Prostate gland (tissue), 2 donors: ENCODE measurements at regions not wholly inside any gene's neighbourhood (a gene's known extent, or its start where the extent isn't known, plus 50 kb on each side); places are given as distances from the start of the nearest gene placed in this dataset.

Experiments used
- DNase-seq: peaks from one replicate; pipeline ENCODE4 v3.0.0-alpha.2; 2019; ENCODE audit warnings: low spot score
- H3K27ac ChIP-seq, 2 donors: fragments of 200-600 bp; sonication (generic); 2 replicates each; pipeline ENCODE4 v1.5.1; 2017 to 2019
- H3K27me3 ChIP-seq: fragments of 200-600 bp; sonication (generic); replicated peaks from 2 replicates; pipeline ENCODE4 v1.5.1; 2019; ENCODE audit not compliant: insufficient read depth
- H3K36me3 ChIP-seq, 2 donors: fragments of 200-600 bp; sonication (generic); 1 replicate in 1 of 2; 2 replicates in 1 of 2; pipeline versions ENCODE4 v1.5.1 to v1.8.1; 2017 to 2019
- H3K4me1 ChIP-seq: fragments of 200-600 bp; sonication (generic); replicated peaks from 2 replicates; pipeline ENCODE4 v1.5.1; 2019
- H3K4me3 ChIP-seq, 2 donors: fragments of 200-600 bp; sonication (generic); 2 replicates each; pipeline ENCODE4 v1.5.1; 2017 to 2019
- H3K9me3 ChIP-seq: fragments of 200-600 bp; sonication (generic); 2 replicates; pipeline ENCODE4 v1.5.1; 2017
- CTCF ChIP-seq, 4 experiments: fragments of 200-600 bp in 2 of 4; fragments of 450-650 bp in 2 of 4; sonication (generic) in 2 of 4; IDR thresholded peaks; 1 replicate in 3 of 4; 2 replicates in 1 of 4; pipeline ENCODE4 v1.5.1; 2016 to 2019; ENCODE audit warnings: antibody characterized with exemption in 4 of 4, mild to moderate bottlenecking in 2 of 4, moderate library complexity in 2 of 4
- POLR2A ChIP-seq: fragments of 450-650 bp; IDR thresholded peaks from one replicate; pipeline ENCODE4 v1.6.1; 2016; ENCODE audit warnings: antibody characterized with exemption, mild to moderate bottlenecking
- POLR2AphosphoS5 ChIP-seq: sonication (generic); formaldehyde crosslinking; IDR thresholded peaks from one replicate; pipeline ENCODE4 v1.6.1; 2017; ENCODE audit warnings: antibody characterized with exemption
- WGBS: methylation state at CpG from one replicate; pipeline ENCODE4 v1.1.5; 2018; 5-methylcytosine and 5-hydroxymethylcytosine counted together
- intact Hi-C: fragments of 100-400 bp; cut with DNase I; formaldehyde crosslinking; loops from one replicate; pipeline ENCODE4 v1.14.2; 2022

GRCh38 chr13:48892688-48893075 is 83.0 kb upstream of the FNDC3A start:
- no peak for DNase-seq
- WGBS, result 93% methylated on average over 3 of the region's 3 CpGs
- no peaks in the 10 kb centered on the region for H3K9me3 ChIP-seq
- H3K4me3 ChIP-seq, result no peak overlapping the region
- TF ChIP-seq POLR2AphosphoS5 (no peak), POLR2A (no peak), CTCF (IDR thresholded peaks at IDR 0.05) (no peak)
- H3K27ac ChIP-seq, result no peak overlapping the region
- no peaks in the 10 kb centered on the region for H3K4me1 ChIP-seq
- H3K36me3 ChIP-seq, result no peaks in the 10 kb centered on the region
- intact Hi-C loops, result no loop called here
- H3K27me3 ChIP-seq, result no peaks in the 10 kb centered on the region

GRCh38 chr13:48896312-48896711 is 79.4 kb upstream of the FNDC3A start:
- no peaks in the 10 kb centered on the region for H3K9me3 ChIP-seq
- H3K4me1 ChIP-seq, result no peaks in the 10 kb centered on the region
- no peak for TF ChIP-seq POLR2AphosphoS5
- no peak for TF ChIP-seq CTCF (IDR thresholded peaks at IDR 0.05)
- no peak for TF ChIP-seq POLR2A
- DNase-seq, result no peak
- no peaks in the 10 kb centered on the region for H3K27me3 ChIP-seq
- intact Hi-C loops, result no loop called here
- no peaks in the 10 kb centered on the region for H3K36me3 ChIP-seq
- no peak overlapping the region for H3K4me3 ChIP-seq
- H3K27ac ChIP-seq, result no peak overlapping the region

GRCh38 chr13:48901781-48902180 is 73.9 kb upstream of the FNDC3A start:
- no peak for TF ChIP-seq CTCF (IDR thresholded peaks at IDR 0.05)
- TF ChIP-seq POLR2A, result no peak
- no peak for TF ChIP-seq POLR2AphosphoS5
- H3K27ac ChIP-seq, result no peak overlapping the region

GRCh38 chr13:48902368-48902767 is 73.3 kb upstream of the FNDC3A start:
- DNase-seq, result no peak
- H3K9me3 ChIP-seq, result no peaks in the 10 kb centered on the region
- H3K36me3 ChIP-seq, result no peaks in the 10 kb centered on the region
- 57% methylated on average over 1 of the region's 1 CpG for WGBS
- no peak overlapping the region for H3K27ac ChIP-seq
- TF ChIP-seq POLR2AphosphoS5, result no peak
- no peak for TF ChIP-seq POLR2A
- TF ChIP-seq CTCF (IDR thresholded peaks at IDR 0.05), result no peak
- H3K4me3 ChIP-seq, result no peak overlapping the region
- H3K4me1 ChIP-seq, result no peaks in the 10 kb centered on the region
- no peaks in the 10 kb centered on the region for H3K27me3 ChIP-seq
- intact Hi-C loops, result no loop called here

More at GRCh38 chr13:48901781-48902180, 73.9 kb upstream of the FNDC3A start:
- intact Hi-C loops, result no loop called here
- H3K9me3 ChIP-seq, result no peaks in the 10 kb centered on the region
- H3K4me3 ChIP-seq, result no peak overlapping the region
- no peaks in the 10 kb centered on the region for H3K4me1 ChIP-seq
- no peaks in the 10 kb centered on the region for H3K27me3 ChIP-seq
- H3K36me3 ChIP-seq, result no peaks in the 10 kb centered on the region
- no peak for DNase-seq

- WGBS, result 98% methylated on average over 2 of the region's 2 CpGs
- H3K27me3 ChIP-seq, result no peaks in the 10 kb centered on the region
- no peaks in the 10 kb centered on the region for H3K4me1 ChIP-seq
- TF ChIP-seq POLR2A, result no peak
- no peak for TF ChIP-seq POLR2AphosphoS5
- TF ChIP-seq CTCF (IDR thresholded peaks at IDR 0.05), result no peak
- no peak for DNase-seq
- no peaks in the 10 kb centered on the region for H3K9me3 ChIP-seq
- H3K4me3 ChIP-seq, result no peak overlapping the region
- no peaks in the 10 kb centered on the region for H3K36me3 ChIP-seq
- intact Hi-C loops, result no loop called here
- H3K27ac ChIP-seq, result no peak overlapping the region
These were observed 70.9 kb upstream of the FNDC3A start for GRCh38 chr13:48904668-48905290.
